ENCODE measurements at regions not wholly inside any gene's neighbourhood (a gene's known extent, or its start where the extent isn't known, plus 50 kb on each side); places are given as distances from the start of the nearest gene placed in this dataset.

- no peak for DNase-seq
- ATAC-seq = no peak
- Mint-ChIP-seq H3K36me3 (ENCODE audit: low read depth) (no peaks in the 10 kb centered on the region), H3K27ac (peak overlapping the region; percentile 30), H3K9me3 (no peaks in the 10 kb centered on the region), H3K27me3 (peaks cover 23% of the 10 kb centered on the region), H3K4me1 (ENCODE audit: low read depth) (peaks cover 6% of the 10 kb centered on the region), H3K4me3 (no peak overlapping the region)
- ChIA-PET POLR2A (no interaction called here), CTCF (no interaction called here)
- TF ChIP-seq CTCF (IDR thresholded peaks at IDR 0.05) = no peak
- intact Hi-C loops (cut with micrococcal nuclease) = no loop called here
These were observed 257.7 kb upstream of the GLI3 start for GRCh38 chr7:42494736-42495135.

GRCh38 chr7:42494199-42494710 is 257.2 kb upstream of the GLI3 start:
- Mint-ChIP-seq H3K4me3 (no peak overlapping the region), H3K4me1 (ENCODE audit: low read depth) (peaks cover 6% of the 10 kb centered on the region), H3K27me3 (peaks cover 23% of the 10 kb centered on the region), H3K9me3 (no peaks in the 10 kb centered on the region), H3K36me3 (ENCODE audit: low read depth) (no peaks in the 10 kb centered on the region), H3K27ac (no peak overlapping the region)
- ATAC-seq = no peak
- ChIA-PET POLR2A (no interaction called here), CTCF (interaction anchor here (0.7 kb wide), 1 partner anchor 10 kb away, joined by 3 read pairs; no protein-coding TSS in a partner anchor)
- DNase-seq = no peak
- TF ChIP-seq CTCF (IDR thresholded peaks at IDR 0.05) = no peak
- intact Hi-C loops (cut with micrococcal nuclease) = no loop called here

GRCh38 chr7:42493436-42494198 is 256.6 kb upstream of the GLI3 start:
- Mint-ChIP-seq H3K27me3 (peaks cover 23% of the 10 kb centered on the region), H3K4me3 (no peak overlapping the region), H3K9me3 (no peaks in the 10 kb centered on the region), H3K27ac (no peak overlapping the region), H3K4me1 (ENCODE audit: low read depth) (peaks cover 6% of the 10 kb centered on the region), H3K36me3 (ENCODE audit: low read depth) (no peaks in the 10 kb centered on the region)
- no peak for TF ChIP-seq CTCF (IDR thresholded peaks at IDR 0.05)
- intact Hi-C loops (cut with micrococcal nuclease) = no loop called here
- ATAC-seq = peak; percentile 37
- ChIA-PET POLR2A (no interaction called here), CTCF (interaction anchor here (0.7 kb wide), 1 partner anchor 10 kb away, joined by 3 read pairs; no protein-coding TSS in a partner anchor)
- DNase-seq = peak; percentile 40

GRCh38 chr7:42492920-42493319 is 255.9 kb upstream of the GLI3 start:
- ATAC-seq (no peak), DNase-seq (no peak)
- Mint-ChIP-seq H3K4me3 (no peak overlapping the region), H3K27ac (no peak overlapping the region), H3K9me3 (no peaks in the 10 kb centered on the region), H3K4me1 (ENCODE audit: low read depth) (peaks cover 6% of the 10 kb centered on the region), H3K36me3 (ENCODE audit: low read depth) (no peaks in the 10 kb centered on the region), H3K27me3 (peaks cover 23% of the 10 kb centered on the region)
- intact Hi-C loops (cut with micrococcal nuclease) = no loop called here
- ChIA-PET POLR2A (no interaction called here), CTCF (no interaction called here)
- TF ChIP-seq CTCF (IDR thresholded peaks at IDR 0.05) = no peak

- POLR2A ChIA-PET = no interaction called here
- ATAC-seq = no peak
- peaks cover 6% of the 10 kb centered on the region for H3K4me1 Mint-ChIP-seq (ENCODE audit: low read depth)
These were observed 254.1 kb upstream of the GLI3 start for GRCh38 chr7:42491106-42491505.

More at GRCh38 chr7:42491106-42491505, 254.1 kb upstream of the GLI3 start:
- no peaks in the 10 kb centered on the region for H3K36me3 Mint-ChIP-seq (ENCODE audit: low read depth)
- intact Hi-C loops (cut with micrococcal nuclease) = no loop called here
- no peak for TF ChIP-seq CTCF (IDR thresholded peaks at IDR 0.05)
- H3K27ac Mint-ChIP-seq = no peak overlapping the region
- CTCF ChIA-PET = no interaction called here
- no peak for DNase-seq
- peaks cover 21% of the 10 kb centered on the region for H3K27me3 Mint-ChIP-seq
- H3K9me3 Mint-ChIP-seq = no peaks in the 10 kb centered on the region
- no peak overlapping the region for H3K4me3 Mint-ChIP-seq

All from activated CD8-positive, alpha-beta T cell treated with anti-CD3 and anti-CD28 coated beads for 36 hours (primary cell).